Skeletal muscle satellite cell (primary cell): ENCODE measurements at regions not wholly inside any gene's neighbourhood (a gene's known extent, or its start where the extent isn't known, plus 50 kb on each side); places are given as distances from the start of the nearest gene placed in this dataset.

Experiments
- H3K27me3 ChIP-seq: 2 replicates; pipeline ENCODE4 v1.7.0; 2013; ENCODE audit warnings: low read length; ENCODE audit not compliant: control insufficient read depth, insufficient read depth
- H3K36me3 ChIP-seq: 2 replicates; pipeline ENCODE4 v1.7.0; 2013; ENCODE audit warnings: mild to moderate bottlenecking, control low read depth, low read length; ENCODE audit not compliant: insufficient read depth
- H3K4me1 ChIP-seq: 2 replicates; pipeline ENCODE4 v1.7.0; 2013; ENCODE audit warnings: low read length; ENCODE audit not compliant: control insufficient read depth, insufficient read depth
- H3K4me2 ChIP-seq: 2 replicates; pipeline ENCODE4 v1.7.0; 2013; ENCODE audit warnings: mild to moderate bottlenecking, low read length
- H3K4me3 ChIP-seq: 2 replicates; pipeline ENCODE4 v1.7.0; 2013; ENCODE audit warnings: low read length
- H3K9ac ChIP-seq: 2 replicates; pipeline ENCODE4 v1.7.0; 2013; ENCODE audit warnings: mild to moderate bottlenecking, low read depth, low read length, moderate library complexity
- H3K9me3 ChIP-seq: replicated peaks from 2 replicates; pipeline ENCODE4 v1.7.0; 2013; ENCODE audit warnings: mild to moderate bottlenecking, control low read depth, low read length

GRCh38 chr18:73812423-73812822 lies 335.2 kb downstream of the FBXO15 start:
- peaks cover 9% of the 10 kb centered on the region for H3K9me3 ChIP-seq
- H3K9ac ChIP-seq: no peak overlapping the region
- H3K27me3 ChIP-seq: no peaks in the 10 kb centered on the region
- H3K36me3 ChIP-seq: no peaks in the 10 kb centered on the region
- H3K4me1 ChIP-seq: no peaks in the 10 kb centered on the region
- H3K4me3 ChIP-seq: no peak overlapping the region
- no peak overlapping the region for H3K4me2 ChIP-seq

- Histone ChIP-seq H3K4me3 (no peak overlapping the region), H3K27me3 (no peaks in the 10 kb centered on the region), H3K9ac (no peak overlapping the region), H3K4me2 (no peak overlapping the region), H3K9me3 (peaks cover 2% of the 10 kb centered on the region), H3K4me1 (no peaks in the 10 kb centered on the region), H3K36me3 (no peaks in the 10 kb centered on the region)
Observed at GRCh38 chr18:73807551-73808192, 340.0 kb downstream of the FBXO15 start.

- no peak overlapping the region for H3K4me3 ChIP-seq
- no peak overlapping the region for H3K4me2 ChIP-seq
- H3K27me3 ChIP-seq: no peaks in the 10 kb centered on the region
- H3K9me3 ChIP-seq: no peaks in the 10 kb centered on the region
- no peaks in the 10 kb centered on the region for H3K4me1 ChIP-seq
- H3K9ac ChIP-seq: no peak overlapping the region
- H3K36me3 ChIP-seq: no peaks in the 10 kb centered on the region
Observed at GRCh38 chr18:73805991-73806390, 341.6 kb downstream of the FBXO15 start.

GRCh38 chr18:73797419-73797818 lies 350.2 kb downstream of the FBXO15 start:
- Histone ChIP-seq H3K9ac (no peak overlapping the region), H3K4me1 (no peaks in the 10 kb centered on the region), H3K27me3 (no peaks in the 10 kb centered on the region), H3K36me3 (no peaks in the 10 kb centered on the region), H3K9me3 (peaks cover 8% of the 10 kb centered on the region), H3K4me3 (no peak overlapping the region), H3K4me2 (no peak overlapping the region)

- H3K4me2 ChIP-seq: no peak overlapping the region
- no peaks in the 10 kb centered on the region for H3K27me3 ChIP-seq
- no peak overlapping the region for H3K4me3 ChIP-seq
- no peak overlapping the region for H3K9ac ChIP-seq
- peaks cover 4% of the 10 kb centered on the region for H3K9me3 ChIP-seq
- no peaks in the 10 kb centered on the region for H3K4me1 ChIP-seq
- no peaks in the 10 kb centered on the region for H3K36me3 ChIP-seq
Observed at GRCh38 chr18:73793386-73793785, 354.2 kb downstream of the FBXO15 start.

- no peak overlapping the region for H3K4me2 ChIP-seq
- H3K9me3 ChIP-seq: no peaks in the 10 kb centered on the region
- H3K4me1 ChIP-seq: no peaks in the 10 kb centered on the region
- no peaks in the 10 kb centered on the region for H3K36me3 ChIP-seq
- H3K4me3 ChIP-seq: no peak overlapping the region
- H3K27me3 ChIP-seq: no peaks in the 10 kb centered on the region
- no peak overlapping the region for H3K9ac ChIP-seq
Observed at GRCh38 chr18:73791081-73791480, 356.6 kb downstream of the FBXO15 start.

GRCh38 chr18:73790587-73790986 lies 357.0 kb downstream of the FBXO15 start:
- Histone ChIP-seq H3K9ac (no peak overlapping the region), H3K9me3 (no peaks in the 10 kb centered on the region), H3K27me3 (no peaks in the 10 kb centered on the region), H3K4me2 (no peak overlapping the region), H3K4me3 (no peak overlapping the region), H3K36me3 (no peaks in the 10 kb centered on the region), H3K4me1 (no peaks in the 10 kb centered on the region)

GRCh38 chr18:73787316-73787715 lies 360.3 kb downstream of the FBXO15 start:
- Histone ChIP-seq H3K9ac (no peak overlapping the region), H3K9me3 (no peaks in the 10 kb centered on the region), H3K27me3 (no peaks in the 10 kb centered on the region), H3K4me3 (no peak overlapping the region), H3K36me3 (no peaks in the 10 kb centered on the region), H3K4me2 (no peak overlapping the region), H3K4me1 (no peaks in the 10 kb centered on the region)

GRCh38 chr18:73785300-73785699 lies 362.3 kb downstream of the FBXO15 start:
- Histone ChIP-seq H3K9ac (no peak overlapping the region), H3K4me1 (no peaks in the 10 kb centered on the region), H3K4me2 (no peak overlapping the region), H3K36me3 (no peaks in the 10 kb centered on the region), H3K27me3 (no peaks in the 10 kb centered on the region), H3K9me3 (no peaks in the 10 kb centered on the region), H3K4me3 (no peak overlapping the region)

- no peak overlapping the region for H3K4me3 ChIP-seq
- H3K9ac ChIP-seq: no peak overlapping the region
- no peaks in the 10 kb centered on the region for H3K36me3 ChIP-seq
- no peak overlapping the region for H3K4me2 ChIP-seq
- H3K27me3 ChIP-seq: no peaks in the 10 kb centered on the region
- H3K9me3 ChIP-seq: no peaks in the 10 kb centered on the region
- H3K4me1 ChIP-seq: no peaks in the 10 kb centered on the region
Observed at GRCh38 chr18:73784853-73785252, 362.8 kb downstream of the FBXO15 start.

GRCh38 chr18:73782405-73782804 lies 365.2 kb downstream of the FBXO15 start:
- no peak overlapping the region for H3K4me2 ChIP-seq
- no peak overlapping the region for H3K9ac ChIP-seq
- H3K36me3 ChIP-seq: no peaks in the 10 kb centered on the region
- H3K4me1 ChIP-seq: no peaks in the 10 kb centered on the region
- H3K27me3 ChIP-seq: no peaks in the 10 kb centered on the region
- H3K9me3 ChIP-seq: no peaks in the 10 kb centered on the region
- no peak overlapping the region for H3K4me3 ChIP-seq

- H3K4me2 ChIP-seq: no peak overlapping the region
- no peak overlapping the region for H3K4me3 ChIP-seq
- no peaks in the 10 kb centered on the region for H3K27me3 ChIP-seq
- no peaks in the 10 kb centered on the region for H3K4me1 ChIP-seq
- no peaks in the 10 kb centered on the region for H3K9me3 ChIP-seq
- H3K36me3 ChIP-seq: no peaks in the 10 kb centered on the region
- H3K9ac ChIP-seq: no peak overlapping the region
Observed at GRCh38 chr18:73780218-73780617, 367.4 kb downstream of the FBXO15 start.
